ENCODE measurements at regions not wholly inside any gene's neighbourhood (a gene's known extent, or its start where the extent isn't known, plus 50 kb on each side); places are given as distances from the start of the nearest gene placed in this dataset.
A peak's percentile ranks its signal among the peaks of the same experiment; 100 is the strongest.
"Not testable (repeated sequence)": the region's sequence is repeated elsewhere in the genome, so short reads cannot be mapped to it uniquely, and the experiment has no call there.

DNA sequence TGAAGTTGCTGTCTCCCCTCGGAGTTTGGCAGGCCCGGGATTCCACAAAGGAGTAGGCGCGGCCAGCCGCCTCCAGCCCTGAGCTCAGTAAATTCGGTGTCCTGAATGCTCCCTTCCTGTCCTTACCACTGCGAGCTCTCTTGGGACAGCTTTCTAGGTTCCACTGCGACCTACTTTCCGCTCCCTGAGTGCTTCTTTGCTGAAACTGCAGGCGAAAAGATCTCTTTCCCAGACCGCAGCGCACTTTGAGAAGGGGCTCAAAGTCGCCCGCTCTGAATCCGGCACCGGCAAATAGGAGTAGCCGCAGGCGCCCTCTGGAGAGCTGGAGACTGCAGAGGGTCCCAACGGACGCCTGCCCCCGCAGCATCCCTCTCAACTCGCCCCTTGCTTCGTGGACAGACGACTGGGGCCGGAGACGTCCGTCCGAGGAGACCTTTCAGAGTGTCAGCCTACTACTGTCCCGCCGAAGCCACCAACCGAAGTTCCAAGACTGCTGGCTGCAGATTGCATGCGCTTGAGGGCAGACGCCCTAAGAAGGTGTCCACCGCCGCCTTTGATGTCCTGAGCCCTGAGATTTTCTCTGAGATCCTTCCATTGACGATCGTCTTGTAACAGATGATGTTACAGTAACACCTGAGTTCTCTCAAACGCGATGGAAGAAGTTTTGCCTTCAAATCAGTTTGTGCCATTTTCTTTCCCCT is 96.0 kb downstream of the ANXA2R start:
- TF ChIP-seq, protein P1, sequence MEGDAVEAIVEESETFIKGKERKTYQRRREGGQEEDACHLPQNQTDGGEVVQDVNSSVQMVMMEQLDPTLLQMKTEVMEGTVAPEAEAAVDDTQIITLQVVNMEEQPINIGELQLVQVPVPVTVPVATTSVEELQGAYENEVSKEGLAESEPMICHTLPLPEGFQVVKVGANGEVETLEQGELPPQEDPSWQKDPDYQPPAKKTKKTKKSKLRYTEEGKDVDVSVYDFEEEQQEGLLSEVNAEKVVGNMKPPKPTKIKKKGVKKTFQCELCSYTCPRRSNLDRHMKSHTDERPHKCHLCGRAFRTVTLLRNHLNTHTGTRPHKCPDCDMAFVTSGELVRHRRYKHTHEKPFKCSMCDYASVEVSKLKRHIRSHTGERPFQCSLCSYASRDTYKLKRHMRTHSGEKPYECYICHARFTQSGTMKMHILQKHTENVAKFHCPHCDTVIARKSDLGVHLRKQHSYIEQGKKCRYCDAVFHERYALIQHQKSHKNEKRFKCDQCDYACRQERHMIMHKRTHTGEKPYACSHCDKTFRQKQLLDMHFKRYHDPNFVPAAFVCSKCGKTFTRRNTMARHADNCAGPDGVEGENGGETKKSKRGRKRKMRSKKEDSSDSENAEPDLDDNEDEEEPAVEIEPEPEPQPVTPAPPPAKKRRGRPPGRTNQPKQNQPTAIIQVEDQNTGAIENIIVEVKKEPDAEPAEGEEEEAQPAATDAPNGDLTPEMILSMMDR (IDR thresholded peaks at IDR 0.05; ENCODE audit: low read depth, low read length, missing control alignments), result peak; percentile 2
- H3K4me3 ChIP-seq (ENCODE audit: low read depth, low read length), result peak overlapping the region; percentile 50
- H3K27me3 ChIP-seq (replicated peaks), result no peaks in the 10 kb centered on the region
- peak; percentile 19 for DNase-seq
- H3K36me3 ChIP-seq (replicated peaks), result no peaks in the 10 kb centered on the region
- H3K27ac ChIP-seq, result no peak overlapping the region
- in situ Hi-C loops (cut with HindIII; ENCODE audit: low pct_ligation_motif_present, low sequenced_read_pairs), result no loop called here

DNA sequence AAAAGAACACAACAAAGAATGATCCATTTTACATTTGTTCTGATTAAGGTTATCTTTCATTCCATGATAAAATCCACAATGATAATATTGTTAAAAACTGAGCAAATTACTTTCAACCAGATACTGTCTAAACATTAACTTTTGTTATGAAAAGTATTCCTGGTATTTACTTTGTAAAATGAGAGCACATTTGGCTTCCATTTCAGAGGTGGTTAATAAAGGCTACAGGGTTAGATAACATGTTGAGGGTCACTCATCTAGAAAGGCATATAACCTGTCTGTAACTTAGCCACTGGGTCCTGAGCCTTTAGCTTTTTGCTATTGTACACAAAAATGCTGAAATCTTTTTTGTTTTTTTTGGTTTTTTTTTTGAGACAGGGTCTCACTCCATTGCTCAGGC is 99.3 kb downstream of the ANXA2R start:
- Histone ChIP-seq H3K4me3 (ENCODE audit: low read depth, low read length) (no peak overlapping the region), H3K27ac (no peak overlapping the region), H3K27me3 (replicated peaks) (no peaks in the 10 kb centered on the region), H3K36me3 (replicated peaks) (no peaks in the 10 kb centered on the region)
- TF ChIP-seq, protein P1 (IDR thresholded peaks at IDR 0.05; ENCODE audit: low read depth, low read length, missing control alignments), result no peak
- no peak for DNase-seq
- in situ Hi-C loops (cut with HindIII; ENCODE audit: low pct_ligation_motif_present, low sequenced_read_pairs), result no loop called here

DNA sequence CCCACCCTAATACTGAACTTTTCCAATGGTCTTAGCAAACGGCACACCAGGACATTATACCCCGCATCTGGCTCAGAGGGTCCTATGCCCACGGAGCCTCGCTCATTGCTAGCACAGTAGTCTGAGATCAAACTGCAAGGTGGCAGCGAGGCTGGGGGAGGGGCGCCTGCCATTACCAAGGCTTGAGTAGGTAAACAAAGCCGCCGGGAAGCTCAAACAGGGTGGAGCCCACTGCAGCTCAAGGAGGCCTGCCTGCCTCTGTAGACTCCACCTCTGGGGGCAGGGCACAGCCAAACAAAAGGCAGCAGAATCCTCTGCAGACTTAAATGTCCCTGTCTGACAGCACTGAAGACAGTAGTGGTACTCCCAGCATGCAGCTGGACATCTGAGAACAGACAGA is 108.1 kb downstream of the ANXA2R start:
- H3K4me3 ChIP-seq (ENCODE audit: low read depth, low read length); in situ Hi-C loops (cut with HindIII; ENCODE audit: low pct_ligation_motif_present, low sequenced_read_pairs); H3K36me3 ChIP-seq (replicated peaks); H3K27ac ChIP-seq; DNase-seq; H3K27me3 ChIP-seq (replicated peaks): not testable (repeated sequence)

DNA sequence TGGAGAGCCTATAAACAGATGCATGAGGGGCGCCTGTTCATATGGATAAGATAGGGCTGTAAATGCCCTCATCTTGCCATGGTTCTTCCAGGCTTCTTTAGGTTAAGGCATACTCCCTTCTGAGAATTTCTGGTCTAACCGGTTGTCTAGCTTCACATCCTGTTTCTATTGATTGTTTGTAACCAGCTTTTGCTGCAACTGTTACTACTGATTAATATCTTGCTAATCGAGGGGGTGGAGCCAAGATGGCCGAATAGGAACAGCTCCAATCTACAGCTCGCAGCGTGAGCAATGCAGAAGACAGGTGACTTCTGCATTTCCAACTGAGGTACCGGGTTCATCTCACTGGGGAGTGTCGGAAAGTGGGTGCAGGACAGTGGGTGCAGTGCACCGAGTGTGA is 108.7 kb downstream of the ANXA2R start:
- H3K27me3 ChIP-seq (replicated peaks); H3K27ac ChIP-seq; H3K4me3 ChIP-seq (ENCODE audit: low read depth, low read length); DNase-seq; in situ Hi-C loops (cut with HindIII; ENCODE audit: low pct_ligation_motif_present, low sequenced_read_pairs); H3K36me3 ChIP-seq (replicated peaks): not testable (repeated sequence)

DNA sequence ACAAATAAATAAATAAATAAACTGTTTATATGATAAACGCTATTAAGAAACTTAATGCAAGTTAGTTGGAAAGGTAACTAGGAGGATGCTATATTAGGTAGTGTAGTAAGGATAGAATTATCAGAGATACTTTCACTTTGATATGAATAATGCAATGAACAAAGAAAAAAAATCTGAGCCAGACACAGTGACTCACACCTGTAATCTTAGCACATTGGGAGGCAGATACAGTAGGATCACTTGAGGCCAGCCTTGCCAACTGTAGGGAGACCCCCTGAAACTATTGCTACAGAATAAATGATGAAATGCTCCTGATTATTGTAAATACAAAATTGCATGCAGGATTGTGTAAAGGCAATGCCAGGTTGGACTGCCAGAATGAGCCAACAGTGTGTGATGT is 109.2 kb downstream of the ANXA2R start:
- TF ChIP-seq, protein P1 (IDR thresholded peaks at IDR 0.05; ENCODE audit: low read depth, low read length, missing control alignments), result no peak
- in situ Hi-C loops (cut with HindIII; ENCODE audit: low pct_ligation_motif_present, low sequenced_read_pairs), result no loop called here

DNA sequence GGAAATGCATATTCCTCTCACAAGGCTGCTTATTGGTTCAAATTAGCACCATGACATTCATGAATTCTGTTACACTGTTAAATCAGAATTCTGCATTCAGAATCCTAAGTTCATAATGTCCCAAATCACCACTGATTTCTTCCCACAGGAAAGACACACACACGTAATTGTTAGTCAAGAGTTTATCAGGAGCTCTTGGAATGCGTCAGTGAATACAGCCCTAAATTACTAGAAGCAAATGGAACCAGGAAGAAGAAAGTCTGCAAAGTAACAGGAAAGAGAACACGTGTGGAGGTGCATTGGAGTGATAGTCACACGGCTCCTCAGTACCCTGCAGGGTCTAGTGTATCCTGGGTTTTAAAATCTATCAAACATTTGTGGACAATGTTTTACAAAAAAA is 110.2 kb downstream of the ANXA2R start:
- Histone ChIP-seq H3K27me3 (replicated peaks) (no peaks in the 10 kb centered on the region), H3K36me3 (replicated peaks) (no peaks in the 10 kb centered on the region), H3K27ac (no peak overlapping the region), H3K4me3 (ENCODE audit: low read depth, low read length) (no peak overlapping the region)
- TF ChIP-seq, protein P1 (IDR thresholded peaks at IDR 0.05; ENCODE audit: low read depth, low read length, missing control alignments), result no peak
- DNase-seq, result no peak
- in situ Hi-C loops (cut with HindIII; ENCODE audit: low pct_ligation_motif_present, low sequenced_read_pairs), result no loop called here

More for the DNA sequence above, 109.2 kb downstream of the ANXA2R start:
- no peaks in the 10 kb centered on the region for H3K36me3 ChIP-seq (replicated peaks)
- no peak for DNase-seq
- no peaks in the 10 kb centered on the region for H3K27me3 ChIP-seq (replicated peaks)
- H3K27ac ChIP-seq, result no peak overlapping the region
- H3K4me3 ChIP-seq (ENCODE audit: low read depth, low read length), result no peak overlapping the region

DNA sequence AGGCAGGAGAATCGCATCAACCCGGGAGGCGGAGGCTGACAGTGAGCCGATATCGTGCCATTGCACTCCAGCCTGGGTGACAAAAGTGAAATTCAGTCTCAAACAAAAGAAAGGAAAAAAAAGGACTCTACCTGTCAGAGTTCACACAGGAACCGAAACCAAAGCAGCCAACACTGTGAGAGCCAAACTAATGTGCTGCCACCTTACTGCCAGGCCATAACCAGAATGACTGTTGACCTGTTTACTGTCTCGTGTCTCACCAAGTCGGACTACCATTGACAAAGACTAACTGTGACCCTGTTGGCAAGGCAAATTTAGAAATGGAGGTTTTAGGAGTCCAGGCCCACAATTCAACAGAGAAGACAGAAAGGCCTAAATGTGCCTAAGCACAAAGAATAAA is 112.4 kb downstream of the ANXA2R start:
- in situ Hi-C loops (cut with HindIII; ENCODE audit: low pct_ligation_motif_present, low sequenced_read_pairs), result no loop called here
- Histone ChIP-seq H3K27me3 (replicated peaks) (no peaks in the 10 kb centered on the region), H3K27ac (no peak overlapping the region), H3K36me3 (replicated peaks) (no peaks in the 10 kb centered on the region), H3K4me3 (ENCODE audit: low read depth, low read length) (no peak overlapping the region)
- TF ChIP-seq, protein P1 (IDR thresholded peaks at IDR 0.05; ENCODE audit: low read depth, low read length, missing control alignments), result no peak
- DNase-seq, result no peak
